GM19043 (cell line): ENCODE measurements at regions not wholly inside any gene's neighbourhood (a gene's known extent, or its start where the extent isn't known, plus 50 kb on each side); places are given as distances from the start of the nearest gene placed in this dataset.
"Not testable (repeated sequence)": the region's sequence is repeated elsewhere in the genome, so short reads cannot be mapped to it uniquely, and the experiment has no call there.

Source experiments
- ATAC-seq: cut with Tn5 transposase; IDR thresholded peaks from one replicate; pipeline ENCODE4 v1.9.1; 2021; ENCODE audit warnings: low read depth; ENCODE audit not compliant: unreplicated experiment

GRCh38 chr1:213324859-213325258 lies 273.8 kb downstream of the RPS6KC1 start:
- ATAC-seq, result no peak

GRCh38 chr1:213325482-213325881 lies 274.4 kb downstream of the RPS6KC1 start:
- no peak for ATAC-seq

- ATAC-seq, result no peak
Measured at GRCh38 chr1:213326281-213327016, 275.4 kb downstream of the RPS6KC1 start.

- no peak for ATAC-seq
Measured at GRCh38 chr1:213327017-213327667, 276.1 kb downstream of the RPS6KC1 start.

- ATAC-seq, result no peak
Measured at GRCh38 chr1:213329406-213330008, 278.5 kb downstream of the RPS6KC1 start.

- ATAC-seq, result no peak
Measured at GRCh38 chr1:213330281-213330680, 279.2 kb downstream of the RPS6KC1 start.

- no peak for ATAC-seq
Measured at GRCh38 chr1:213331631-213332175, 280.7 kb downstream of the RPS6KC1 start.

GRCh38 chr1:213332491-213332890 lies 281.4 kb downstream of the RPS6KC1 start:
- no peak for ATAC-seq

- no peak for ATAC-seq
Measured at GRCh38 chr1:213333121-213333520, 282.1 kb downstream of the RPS6KC1 start.

GRCh38 chr1:213335084-213335483 lies 284.0 kb downstream of the RPS6KC1 start:
- no peak for ATAC-seq

- ATAC-seq, result no peak
Measured at GRCh38 chr1:213337025-213337678, 286.1 kb downstream of the RPS6KC1 start.

GRCh38 chr1:213340593-213340992 lies 289.6 kb downstream of the RPS6KC1 start:
- ATAC-seq, result no peak

- no peak for ATAC-seq
Measured at GRCh38 chr1:213345621-213346020, 294.6 kb downstream of the RPS6KC1 start.

- no peak for ATAC-seq
Measured at GRCh38 chr1:213357403-213357802, 306.4 kb downstream of the RPS6KC1 start.

- not testable (repeated sequence) for ATAC-seq
Measured at GRCh38 chr1:213358368-213358767, 307.3 kb downstream of the RPS6KC1 start.

- no peak for ATAC-seq
Measured at GRCh38 chr1:213362598-213362997, 311.6 kb downstream of the RPS6KC1 start.

GRCh38 chr1:213366141-213366831 lies 315.2 kb downstream of the RPS6KC1 start:
- ATAC-seq, result no peak

- no peak for ATAC-seq
Measured at GRCh38 chr1:213369465-213369864, 318.4 kb downstream of the RPS6KC1 start.

- ATAC-seq, result no peak
Measured at GRCh38 chr1:213370523-213370922, 319.5 kb downstream of the RPS6KC1 start.

- ATAC-seq, result no peak
Measured at GRCh38 chr1:213371525-213371846, 320.4 kb downstream of the RPS6KC1 start.
